Activated CD4-positive, alpha-beta memory T cell treated with anti-CD3 and anti-CD28 coated beads for 36 hours (primary cell): ENCODE measurements at regions not wholly inside any gene's neighbourhood (a gene's known extent, or its start where the extent isn't known, plus 50 kb on each side); places are given as distances from the start of the nearest gene placed in this dataset.

Source experiments
- CTCF ChIA-PET: fragments of 350-600 bp; sonication (Branson Sonifier 250); formaldehyde crosslinking; loops from one replicate; lab custom pipeline; 2021; ENCODE audit warnings: antibody characterized with exemption, inconsistent platforms; lab: Charles Lee
- POLR2A ChIA-PET: fragments of 350-600 bp; sonication (Branson Sonifier 250); formaldehyde crosslinking; loops from one replicate; lab custom pipeline; 2021; ENCODE audit warnings: antibody characterized with exemption; lab: Charles Lee
- DNase-seq: peaks from one replicate; pipeline ENCODE4 v3.0.0-alpha.2; 2020
- H3K27ac Mint-ChIP-seq: one replicate; pipeline ENCODE4 v1.8.0; 2021; ENCODE audit warnings: mixed read lengths
- H3K27me3 Mint-ChIP-seq: one replicate; pipeline ENCODE4 v1.8.0; 2021; ENCODE audit warnings: mixed read lengths
- H3K36me3 Mint-ChIP-seq: one replicate; pipeline ENCODE4 v1.8.0; 2021; ENCODE audit warnings: mixed read lengths
- H3K4me1 Mint-ChIP-seq: one replicate; pipeline ENCODE4 v1.8.0; 2021; ENCODE audit warnings: low read depth, mixed read lengths
- H3K4me3 Mint-ChIP-seq: one replicate; pipeline ENCODE4 v1.8.0; 2021; ENCODE audit warnings: mild to moderate bottlenecking, mixed read lengths
- H3K9me3 Mint-ChIP-seq: one replicate; pipeline ENCODE4 v1.8.0; 2021; ENCODE audit warnings: mixed read lengths
- intact Hi-C: fragments of 100-400 bp; cut with micrococcal nuclease; formaldehyde crosslinking; loops from one replicate; pipeline ENCODE4 v1.15.1; 2023

- no peak overlapping the region for H3K27ac Mint-ChIP-seq
- no peaks in the 10 kb centered on the region for H3K36me3 Mint-ChIP-seq
- H3K9me3 Mint-ChIP-seq, result no peaks in the 10 kb centered on the region
- intact Hi-C loops, result no loop called here
- H3K27me3 Mint-ChIP-seq, result no peaks in the 10 kb centered on the region
- CTCF ChIA-PET, result no interaction called here
- POLR2A ChIA-PET, result no interaction called here
- no peaks in the 10 kb centered on the region for H3K4me1 Mint-ChIP-seq
- no peak for DNase-seq
- H3K4me3 Mint-ChIP-seq, result no peak overlapping the region
Observed at GRCh38 chr20:22456109-22456508, 128.3 kb downstream of the FOXA2 start.

GRCh38 chr20:22455259-22455658, 129.1 kb downstream of the FOXA2 start:
- H3K9me3 Mint-ChIP-seq, result no peaks in the 10 kb centered on the region
- no peaks in the 10 kb centered on the region for H3K4me1 Mint-ChIP-seq
- no peak for DNase-seq
- H3K36me3 Mint-ChIP-seq, result no peaks in the 10 kb centered on the region
- CTCF ChIA-PET, result no interaction called here
- no peaks in the 10 kb centered on the region for H3K27me3 Mint-ChIP-seq
- no peak overlapping the region for H3K27ac Mint-ChIP-seq
- H3K4me3 Mint-ChIP-seq, result no peak overlapping the region
- intact Hi-C loops, result no loop called here
- POLR2A ChIA-PET, result no interaction called here

GRCh38 chr20:22453244-22454080, 130.9 kb downstream of the FOXA2 start:
- DNase-seq, result no peak
- ChIA-PET POLR2A (no interaction called here), CTCF (interaction anchor here (0.7 kb wide), 1 partner anchor 104 kb away, joined by 5 read pairs; no protein-coding TSS in a partner anchor)
- no peak overlapping the region for H3K4me3 Mint-ChIP-seq
- H3K9me3 Mint-ChIP-seq, result no peaks in the 10 kb centered on the region
- no peaks in the 10 kb centered on the region for H3K27me3 Mint-ChIP-seq
- H3K4me1 Mint-ChIP-seq, result no peaks in the 10 kb centered on the region
- intact Hi-C loops, result no loop called here
- H3K36me3 Mint-ChIP-seq, result no peaks in the 10 kb centered on the region
- H3K27ac Mint-ChIP-seq, result no peak overlapping the region

GRCh38 chr20:22452442-22453011, 131.8 kb downstream of the FOXA2 start:
- DNase-seq, result no peak
- Mint-ChIP-seq H3K9me3 (no peaks in the 10 kb centered on the region), H3K27ac (no peak overlapping the region), H3K27me3 (no peaks in the 10 kb centered on the region), H3K4me3 (no peak overlapping the region), H3K4me1 (no peaks in the 10 kb centered on the region), H3K36me3 (no peaks in the 10 kb centered on the region)
- POLR2A ChIA-PET, result no interaction called here
- intact Hi-C loops, result no loop called here
- CTCF ChIA-PET, result interaction anchor here (0.7 kb wide), 1 partner anchor 103 kb away, joined by 5 read pairs; no protein-coding TSS in a partner anchor

- H3K27ac Mint-ChIP-seq, result no peak overlapping the region
- no peaks in the 10 kb centered on the region for H3K4me1 Mint-ChIP-seq
- CTCF ChIA-PET, result no interaction called here
Observed at GRCh38 chr20:22450537-22450936, 133.8 kb downstream of the FOXA2 start.

GRCh38 chr20:22449188-22449973, 135.0 kb downstream of the FOXA2 start:
- Mint-ChIP-seq H3K4me1 (no peaks in the 10 kb centered on the region), H3K36me3 (no peaks in the 10 kb centered on the region), H3K4me3 (no peak overlapping the region), H3K27me3 (no peaks in the 10 kb centered on the region), H3K9me3 (peaks cover 4% of the 10 kb centered on the region), H3K27ac (no peak overlapping the region)
- CTCF ChIA-PET, result no interaction called here
- intact Hi-C loops, result no loop called here
- no peak for DNase-seq
- POLR2A ChIA-PET, result no interaction called here

More at GRCh38 chr20:22450537-22450936, 133.8 kb downstream of the FOXA2 start:
- no peak for DNase-seq
- intact Hi-C loops, result no loop called here
- Mint-ChIP-seq H3K36me3 (no peaks in the 10 kb centered on the region), H3K4me3 (no peak overlapping the region), H3K27me3 (no peaks in the 10 kb centered on the region), H3K9me3 (peaks cover 2% of the 10 kb centered on the region)
- POLR2A ChIA-PET, result no interaction called here

GRCh38 chr20:22447447-22447778, 137.0 kb downstream of the FOXA2 start:
- H3K4me3 Mint-ChIP-seq, result no peak overlapping the region
- H3K4me1 Mint-ChIP-seq, result no peaks in the 10 kb centered on the region
- intact Hi-C loops, result no loop called here
- CTCF ChIA-PET, result no interaction called here
- peaks cover 4% of the 10 kb centered on the region for H3K9me3 Mint-ChIP-seq
- POLR2A ChIA-PET, result no interaction called here
- no peak overlapping the region for H3K27ac Mint-ChIP-seq
- no peaks in the 10 kb centered on the region for H3K36me3 Mint-ChIP-seq
- no peaks in the 10 kb centered on the region for H3K27me3 Mint-ChIP-seq
- no peak for DNase-seq

GRCh38 chr20:22446613-22447446, 137.5 kb downstream of the FOXA2 start:
- POLR2A ChIA-PET, result no interaction called here
- no peaks in the 10 kb centered on the region for H3K27me3 Mint-ChIP-seq
- intact Hi-C loops, result no loop called here

GRCh38 chr20:22442318-22442717, 142.1 kb downstream of the FOXA2 start:
- no peak for DNase-seq
- H3K9me3 Mint-ChIP-seq, result peaks cover 11% of the 10 kb centered on the region
- ChIA-PET POLR2A (no interaction called here), CTCF (no interaction called here)
- H3K36me3 Mint-ChIP-seq, result no peaks in the 10 kb centered on the region
- H3K27me3 Mint-ChIP-seq, result no peaks in the 10 kb centered on the region
- H3K4me1 Mint-ChIP-seq, result no peaks in the 10 kb centered on the region
- no peak overlapping the region for H3K27ac Mint-ChIP-seq
- intact Hi-C loops, result no loop called here
- no peak overlapping the region for H3K4me3 Mint-ChIP-seq

More at GRCh38 chr20:22446613-22447446, 137.5 kb downstream of the FOXA2 start:
- CTCF ChIA-PET, result no interaction called here
- no peak overlapping the region for H3K4me3 Mint-ChIP-seq
- no peak overlapping the region for H3K27ac Mint-ChIP-seq
- peaks cover 5% of the 10 kb centered on the region for H3K9me3 Mint-ChIP-seq
- H3K4me1 Mint-ChIP-seq, result no peaks in the 10 kb centered on the region
- DNase-seq, result no peak
- H3K36me3 Mint-ChIP-seq, result no peaks in the 10 kb centered on the region

- Mint-ChIP-seq H3K9me3 (peaks cover 7% of the 10 kb centered on the region), H3K27ac (no peak overlapping the region)
Observed at GRCh38 chr20:22438926-22439325, 145.4 kb downstream of the FOXA2 start.

GRCh38 chr20:22438346-22438745, 146.0 kb downstream of the FOXA2 start:
- DNase-seq, result no peak
- Mint-ChIP-seq H3K27me3 (no peaks in the 10 kb centered on the region), H3K36me3 (no peaks in the 10 kb centered on the region), H3K9me3 (peaks cover 7% of the 10 kb centered on the region), H3K4me3 (no peak overlapping the region), H3K4me1 (no peaks in the 10 kb centered on the region), H3K27ac (no peak overlapping the region)
- ChIA-PET POLR2A (no interaction called here), CTCF (no interaction called here)
- intact Hi-C loops, result no loop called here

More at GRCh38 chr20:22438926-22439325, 145.4 kb downstream of the FOXA2 start:
- Mint-ChIP-seq H3K36me3 (no peaks in the 10 kb centered on the region), H3K4me1 (no peaks in the 10 kb centered on the region), H3K4me3 (no peak overlapping the region), H3K27me3 (no peaks in the 10 kb centered on the region)
- no peak for DNase-seq
- ChIA-PET POLR2A (no interaction called here), CTCF (no interaction called here)
- intact Hi-C loops, result no loop called here

- Mint-ChIP-seq H3K4me1 (no peaks in the 10 kb centered on the region), H3K9me3 (peaks cover 7% of the 10 kb centered on the region), H3K4me3 (no peak overlapping the region), H3K36me3 (no peaks in the 10 kb centered on the region), H3K27ac (no peak overlapping the region), H3K27me3 (no peaks in the 10 kb centered on the region)
- POLR2A ChIA-PET, result no interaction called here
- intact Hi-C loops, result no loop called here
- no peak for DNase-seq
- CTCF ChIA-PET, result no interaction called here
Observed at GRCh38 chr20:22437354-22437753, 147.0 kb downstream of the FOXA2 start.
